Choroid plexus epithelial cell (primary cell): ENCODE measurements at regions not wholly inside any gene's neighbourhood (a gene's known extent, or its start where the extent isn't known, plus 50 kb on each side); places are given as distances from the start of the nearest gene placed in this dataset.

Source experiments
- DNase-seq: peaks from one replicate; pipeline ENCODE4 v3.0.0-alpha.2; 2010; ENCODE audit warnings: low read depth
- H3K4me3 ChIP-seq: 2 replicates; pipeline ENCODE4 v1.5.1; 2011; ENCODE audit warnings: low read depth, mild to moderate bottlenecking, control low read depth, low read length, moderate library complexity
- TF ChIP-seq, protein P1 (sequence below): conservative IDR thresholded peaks from 2 replicates; pipeline ENCODE4 v1.5.1; 2011; ENCODE audit warnings: low read depth, mild to moderate bottlenecking, control low read depth, inconsistent platforms, low read length, moderate library complexity

DNA sequence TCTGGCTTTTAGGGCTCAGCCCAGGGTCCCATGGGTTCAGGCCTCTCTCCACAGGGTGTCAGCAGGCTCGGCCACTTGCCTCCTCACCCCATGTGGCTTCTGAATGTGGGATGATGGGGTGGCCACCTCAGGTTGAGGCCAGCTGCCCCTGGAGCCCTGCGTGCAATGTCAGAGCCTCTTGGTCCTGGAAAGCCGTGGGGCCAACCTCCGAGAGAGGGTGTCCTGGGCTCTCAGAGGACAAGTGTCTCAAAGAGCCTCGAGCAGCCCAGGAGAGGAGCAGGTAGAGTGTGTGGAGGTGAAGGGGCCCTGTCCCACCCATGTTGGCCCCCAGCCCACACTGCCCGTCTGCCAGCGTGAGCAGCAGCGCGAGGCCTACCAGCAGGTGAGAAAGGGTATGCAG is 86.0 kb downstream of the PLXNA1 start:
- TF ChIP-seq, protein P1, sequence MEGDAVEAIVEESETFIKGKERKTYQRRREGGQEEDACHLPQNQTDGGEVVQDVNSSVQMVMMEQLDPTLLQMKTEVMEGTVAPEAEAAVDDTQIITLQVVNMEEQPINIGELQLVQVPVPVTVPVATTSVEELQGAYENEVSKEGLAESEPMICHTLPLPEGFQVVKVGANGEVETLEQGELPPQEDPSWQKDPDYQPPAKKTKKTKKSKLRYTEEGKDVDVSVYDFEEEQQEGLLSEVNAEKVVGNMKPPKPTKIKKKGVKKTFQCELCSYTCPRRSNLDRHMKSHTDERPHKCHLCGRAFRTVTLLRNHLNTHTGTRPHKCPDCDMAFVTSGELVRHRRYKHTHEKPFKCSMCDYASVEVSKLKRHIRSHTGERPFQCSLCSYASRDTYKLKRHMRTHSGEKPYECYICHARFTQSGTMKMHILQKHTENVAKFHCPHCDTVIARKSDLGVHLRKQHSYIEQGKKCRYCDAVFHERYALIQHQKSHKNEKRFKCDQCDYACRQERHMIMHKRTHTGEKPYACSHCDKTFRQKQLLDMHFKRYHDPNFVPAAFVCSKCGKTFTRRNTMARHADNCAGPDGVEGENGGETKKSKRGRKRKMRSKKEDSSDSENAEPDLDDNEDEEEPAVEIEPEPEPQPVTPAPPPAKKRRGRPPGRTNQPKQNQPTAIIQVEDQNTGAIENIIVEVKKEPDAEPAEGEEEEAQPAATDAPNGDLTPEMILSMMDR = no peak
- no peak for DNase-seq
- no peak overlapping the region for H3K4me3 ChIP-seq

GRCh38 chr3:127069814-127070440 is 87.0 kb downstream of the PLXNA1 start:
- TF ChIP-seq, protein P1 = no peak
- no peak for DNase-seq
- H3K4me3 ChIP-seq = no peak overlapping the region

DNA sequence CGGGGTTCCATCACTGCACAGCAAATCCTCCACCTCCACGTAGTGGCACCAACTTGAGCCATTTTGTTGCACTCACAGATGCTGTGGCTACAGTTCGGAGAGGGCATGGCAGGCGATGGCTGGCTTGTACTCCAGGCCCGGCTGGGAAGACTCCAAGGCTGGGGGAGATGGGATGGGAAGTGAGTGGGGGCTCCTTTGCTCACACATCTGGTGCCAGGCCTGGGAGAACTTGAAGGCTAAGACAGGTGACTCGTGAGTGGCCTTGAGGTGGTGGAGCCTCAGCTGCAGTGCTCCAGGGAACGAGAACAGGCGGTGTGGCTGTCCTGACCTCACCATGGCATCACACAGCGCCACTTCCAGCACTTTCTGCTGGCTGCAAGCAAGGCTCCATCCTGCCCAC is 87.9 kb downstream of the PLXNA1 start:
- TF ChIP-seq, protein P1 = no peak
- DNase-seq = no peak
- H3K4me3 ChIP-seq = no peak overlapping the region

DNA sequence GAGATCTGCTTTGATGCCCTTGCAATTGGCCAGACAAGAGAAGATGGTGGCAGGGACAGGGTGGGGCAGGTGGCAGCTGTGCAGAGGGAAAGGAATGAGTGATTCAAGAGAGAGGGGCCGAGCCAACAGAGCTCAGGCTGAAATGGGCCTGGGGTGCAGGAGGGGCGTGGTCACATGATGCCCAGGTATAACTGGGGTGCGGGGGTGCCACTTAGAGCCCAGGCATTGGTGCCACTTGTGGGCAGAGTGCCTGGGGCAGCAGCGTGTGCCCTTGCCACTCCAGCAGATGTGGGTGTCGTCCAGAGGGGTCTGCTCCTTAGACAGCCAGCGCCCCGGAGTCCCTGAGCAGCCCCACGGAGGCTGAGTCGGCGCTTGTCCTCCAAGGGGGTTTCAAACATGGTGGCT is 88.7 kb downstream of the PLXNA1 start:
- DNase-seq = no peak
- no peak overlapping the region for H3K4me3 ChIP-seq
- TF ChIP-seq, protein P1 = no peak

DNA sequence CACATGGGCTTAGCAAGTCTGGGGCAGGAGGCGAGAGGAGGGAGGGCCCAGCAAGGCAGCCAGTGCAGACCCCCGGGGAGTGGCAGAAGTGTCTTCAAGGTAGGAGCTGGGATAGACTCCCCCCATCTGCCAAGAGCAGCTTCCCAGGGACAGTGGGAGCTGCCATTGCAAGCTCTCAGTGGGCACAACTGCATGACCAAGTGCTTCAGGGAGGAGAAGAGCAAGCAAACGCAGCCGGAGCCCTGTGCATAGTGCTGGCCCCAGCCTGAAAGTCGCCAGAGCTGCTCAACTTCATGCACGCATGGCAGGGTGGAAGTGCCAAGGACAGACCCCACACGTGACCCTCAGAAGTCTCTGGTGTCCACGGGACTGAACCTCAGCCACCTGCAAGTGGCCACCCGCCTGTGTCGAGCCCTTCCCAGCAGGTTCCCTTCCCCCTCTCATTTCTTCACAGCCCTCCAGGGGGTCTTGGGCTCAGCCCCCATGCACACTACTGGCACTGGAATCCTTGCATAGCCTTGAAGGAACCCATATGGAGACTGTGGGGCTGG is 89.4 kb downstream of the PLXNA1 start:
- H3K4me3 ChIP-seq = no peak overlapping the region
- TF ChIP-seq, protein P1 = no peak
- no peak for DNase-seq

DNA sequence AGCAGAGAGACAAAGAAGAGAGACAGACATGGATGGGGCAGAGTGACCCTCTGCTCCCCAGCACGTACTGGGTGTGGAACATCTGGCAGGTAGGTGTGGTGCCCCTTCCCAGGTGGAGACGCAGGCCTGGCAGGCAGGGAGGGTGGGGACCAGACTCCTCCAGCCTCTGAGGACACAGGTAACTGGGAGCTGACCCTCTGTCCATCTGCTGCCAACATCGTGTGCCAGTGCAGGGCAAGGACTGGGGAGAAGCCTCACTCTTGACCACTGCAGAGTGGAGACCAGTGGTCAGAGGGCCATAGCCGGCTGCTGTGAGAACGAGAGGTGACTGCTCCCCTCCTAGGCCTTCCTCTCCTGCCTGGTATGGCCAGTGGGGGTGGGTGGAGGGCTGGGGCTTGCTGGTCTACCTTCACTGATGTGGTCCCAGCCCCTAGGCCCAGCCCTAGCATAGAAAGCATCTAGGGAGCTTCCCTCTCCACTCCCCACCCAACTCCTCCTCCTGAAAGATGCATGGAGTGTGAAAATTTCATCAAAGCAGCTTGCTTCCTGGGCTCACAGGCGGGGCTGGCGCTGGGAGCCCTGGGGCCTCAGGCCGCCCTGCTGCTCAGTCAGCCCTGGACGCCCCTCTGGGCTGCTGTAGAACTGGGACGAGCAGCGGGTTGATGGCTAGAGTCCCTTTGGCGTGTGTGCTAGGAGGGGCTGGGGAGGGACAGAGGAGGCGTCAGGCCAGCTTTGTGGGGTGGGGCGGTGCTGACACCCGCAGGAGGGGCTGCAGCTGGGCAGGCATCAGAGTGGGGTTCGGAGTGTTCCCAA is 90.3 kb downstream of the PLXNA1 start:
- TF ChIP-seq, protein P1 = no peak
- no peak for DNase-seq
- H3K4me3 ChIP-seq = no peak overlapping the region
